Tongue (tissue), 1 donor: ENCODE measurements at regions not wholly inside any gene's neighbourhood (a gene's known extent, or its start where the extent isn't known, plus 50 kb on each side); places are given as distances from the start of the nearest gene placed in this dataset.

Source experiments
- DNase-seq: peaks from one replicate; pipeline ENCODE4 v3.0.0-alpha.2; 2015

GRCh38 chr11:86726770-86727504, 54.5 kb upstream of the ME3 start:
- DNase-seq = no peak

- DNase-seq = no peak
Measured at GRCh38 chr11:86726118-86726753, 53.8 kb upstream of the ME3 start.

- DNase-seq = no peak
Measured at GRCh38 chr11:86724137-86724536, 51.7 kb upstream of the ME3 start.

- DNase-seq = no peak
Measured at GRCh38 chr11:86723281-86723680, 50.9 kb upstream of the ME3 start.

GRCh38 chr11:86722748-86723147, 50.3 kb upstream of the ME3 start:
- no peak for DNase-seq
